ENCODE measurements at regions not wholly inside any gene's neighbourhood (a gene's known extent, or its start where the extent isn't known, plus 50 kb on each side); places are given as distances from the start of the nearest gene placed in this dataset.

DNA sequence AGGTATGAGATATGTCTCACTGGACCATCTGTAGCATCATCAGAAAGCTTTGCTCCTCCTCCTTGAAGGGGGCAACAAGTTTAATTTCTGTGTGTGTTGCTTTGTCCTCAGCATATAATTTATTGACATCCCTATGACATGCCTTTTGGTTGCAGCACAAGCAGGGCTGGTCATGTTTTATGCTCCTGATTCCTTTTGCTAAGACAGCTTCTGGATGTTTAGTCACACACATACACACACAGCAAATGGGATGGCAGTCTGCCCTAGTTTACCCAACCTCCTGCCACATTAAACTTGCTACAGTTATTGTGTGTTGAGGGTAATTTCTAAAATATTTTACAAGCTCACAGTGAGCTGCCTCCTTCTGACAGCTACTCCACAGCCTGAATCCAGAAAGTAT lies 217.9 kb upstream of the RXFP2 start:
- DNase-seq (ENCODE audit: low read depth): no peak
- TF ChIP-seq, protein P1, sequence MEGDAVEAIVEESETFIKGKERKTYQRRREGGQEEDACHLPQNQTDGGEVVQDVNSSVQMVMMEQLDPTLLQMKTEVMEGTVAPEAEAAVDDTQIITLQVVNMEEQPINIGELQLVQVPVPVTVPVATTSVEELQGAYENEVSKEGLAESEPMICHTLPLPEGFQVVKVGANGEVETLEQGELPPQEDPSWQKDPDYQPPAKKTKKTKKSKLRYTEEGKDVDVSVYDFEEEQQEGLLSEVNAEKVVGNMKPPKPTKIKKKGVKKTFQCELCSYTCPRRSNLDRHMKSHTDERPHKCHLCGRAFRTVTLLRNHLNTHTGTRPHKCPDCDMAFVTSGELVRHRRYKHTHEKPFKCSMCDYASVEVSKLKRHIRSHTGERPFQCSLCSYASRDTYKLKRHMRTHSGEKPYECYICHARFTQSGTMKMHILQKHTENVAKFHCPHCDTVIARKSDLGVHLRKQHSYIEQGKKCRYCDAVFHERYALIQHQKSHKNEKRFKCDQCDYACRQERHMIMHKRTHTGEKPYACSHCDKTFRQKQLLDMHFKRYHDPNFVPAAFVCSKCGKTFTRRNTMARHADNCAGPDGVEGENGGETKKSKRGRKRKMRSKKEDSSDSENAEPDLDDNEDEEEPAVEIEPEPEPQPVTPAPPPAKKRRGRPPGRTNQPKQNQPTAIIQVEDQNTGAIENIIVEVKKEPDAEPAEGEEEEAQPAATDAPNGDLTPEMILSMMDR (IDR thresholded peaks at IDR 0.05; ENCODE audit: insufficient read depth, low read depth, low read length, missing control alignments): no peak
- H3K4me3 ChIP-seq (ENCODE audit: low read depth, low read length): no peak overlapping the region

DNA sequence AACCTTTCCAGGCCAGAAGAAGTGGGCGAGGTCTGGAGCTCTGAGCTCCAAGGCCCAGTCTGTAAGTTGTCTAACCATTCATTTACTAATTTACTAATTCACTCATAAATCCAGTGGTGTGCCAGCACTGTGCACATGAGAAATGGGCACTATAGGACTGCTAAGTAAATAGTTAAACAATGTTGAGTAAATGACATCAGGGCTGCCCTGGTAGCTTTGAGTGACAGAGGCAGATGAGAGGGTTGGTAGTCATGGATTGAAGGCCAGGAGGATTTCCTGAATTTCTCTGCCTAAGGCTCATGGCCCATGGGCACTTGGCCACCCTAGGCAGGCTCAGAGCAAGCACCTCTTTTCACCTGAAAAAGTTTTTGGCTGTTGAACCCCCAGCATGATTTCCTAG lies 216.9 kb upstream of the RXFP2 start:
- no peak for DNase-seq (ENCODE audit: low read depth)
- TF ChIP-seq, protein P1 (IDR thresholded peaks at IDR 0.05; ENCODE audit: insufficient read depth, low read depth, low read length, missing control alignments): no peak
- H3K4me3 ChIP-seq (ENCODE audit: low read depth, low read length): no peak overlapping the region

DNA sequence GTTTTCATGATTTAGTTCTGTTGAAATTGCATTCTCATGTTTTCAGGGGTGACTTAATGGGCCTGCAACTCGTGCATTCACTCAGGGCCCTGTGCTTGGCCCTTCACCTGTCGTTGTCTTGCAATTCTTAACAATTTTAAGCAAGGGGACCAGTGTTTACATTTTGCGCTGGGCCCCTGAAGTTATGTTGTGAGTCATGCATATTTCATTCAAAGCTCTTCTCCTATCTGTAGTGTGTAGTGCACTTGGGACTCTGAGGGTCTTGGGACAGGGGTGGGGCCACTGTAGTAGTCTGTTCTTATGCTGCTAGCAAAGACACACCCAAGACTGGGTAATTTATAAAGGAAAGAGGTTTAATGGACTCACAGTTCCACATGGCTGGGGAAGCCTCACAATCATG lies 211.2 kb upstream of the RXFP2 start:
- no peak for DNase-seq (ENCODE audit: low read depth)
- H3K4me3 ChIP-seq (ENCODE audit: low read depth, low read length): no peak overlapping the region
- TF ChIP-seq, protein P1 (IDR thresholded peaks at IDR 0.05; ENCODE audit: insufficient read depth, low read depth, low read length, missing control alignments): no peak

DNA sequence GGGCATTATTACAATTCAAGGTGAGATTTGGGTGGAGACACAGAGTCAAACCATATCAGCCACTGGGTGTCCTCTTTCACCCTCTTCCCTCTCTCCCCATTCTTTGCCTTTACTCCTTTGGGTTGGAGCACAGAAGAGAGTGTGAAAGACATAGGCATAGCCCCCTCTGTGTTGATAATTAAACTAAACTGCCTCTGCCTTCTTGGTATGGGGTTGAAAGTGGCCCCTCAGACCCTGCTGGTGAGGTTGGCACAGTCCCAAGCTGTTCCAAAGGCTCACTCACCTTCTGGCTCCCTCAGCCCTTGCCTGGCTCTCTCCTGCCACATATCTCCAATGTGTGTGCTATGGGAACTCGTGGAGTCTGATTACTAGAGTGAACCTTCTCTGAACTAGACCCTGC lies 210.6 kb upstream of the RXFP2 start:
- DNase-seq (ENCODE audit: low read depth): no peak
- TF ChIP-seq, protein P1 (IDR thresholded peaks at IDR 0.05; ENCODE audit: insufficient read depth, low read depth, low read length, missing control alignments): no peak
- no peak overlapping the region for H3K4me3 ChIP-seq (ENCODE audit: low read depth, low read length)

DNA sequence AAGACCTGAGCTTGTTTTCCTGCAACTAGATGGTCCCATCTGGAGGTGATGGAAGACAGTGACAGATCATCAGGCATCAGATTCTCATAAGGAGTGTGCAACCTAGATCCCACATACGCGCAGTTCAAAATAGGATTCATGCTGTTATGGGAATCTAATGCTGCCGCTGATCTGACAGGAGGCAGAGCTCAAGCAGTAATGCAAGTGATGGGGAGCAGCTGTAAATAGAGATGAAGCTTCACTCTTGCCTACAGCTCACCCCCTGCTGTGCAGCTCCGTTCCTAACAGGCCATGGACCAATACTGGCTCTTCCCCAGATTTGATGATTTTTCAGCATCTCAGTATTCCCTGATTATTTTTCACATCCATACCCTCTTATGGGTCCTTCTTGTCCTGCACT lies 208.4 kb upstream of the RXFP2 start:
- TF ChIP-seq, protein P1 (IDR thresholded peaks at IDR 0.05; ENCODE audit: insufficient read depth, low read depth, low read length, missing control alignments): no peak
- no peak for DNase-seq (ENCODE audit: low read depth)
- H3K4me3 ChIP-seq (ENCODE audit: low read depth, low read length): no peak overlapping the region

DNA sequence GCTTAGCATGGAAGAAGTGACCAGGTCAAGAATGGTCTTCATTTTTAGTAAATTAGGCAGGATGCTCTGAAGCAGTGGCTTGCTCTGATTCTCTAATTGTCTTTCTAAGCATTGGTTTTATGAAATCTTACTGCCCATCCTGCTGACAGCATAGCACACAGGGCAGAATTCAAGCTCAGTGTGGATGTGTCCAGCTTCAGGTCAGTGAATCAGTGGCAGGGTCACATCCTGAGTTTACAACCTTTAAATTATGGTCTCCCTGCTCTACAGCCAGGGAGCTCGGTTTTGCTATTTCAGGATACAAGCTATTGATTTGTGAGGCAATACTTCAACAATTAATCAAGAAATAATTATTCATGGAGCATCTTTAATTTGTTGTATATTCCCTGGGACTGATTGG lies 202.3 kb upstream of the RXFP2 start:
- TF ChIP-seq, protein P1 (IDR thresholded peaks at IDR 0.05; ENCODE audit: insufficient read depth, low read depth, low read length, missing control alignments): no peak

More for the DNA sequence above, 202.3 kb upstream of the RXFP2 start:
- H3K4me3 ChIP-seq (ENCODE audit: low read depth, low read length): no peak overlapping the region
- DNase-seq (ENCODE audit: low read depth): no peak

All from GM12865 (cell line).